HEK293 (cell line): ENCODE measurements at regions not wholly inside any gene's neighbourhood (a gene's known extent, or its start where the extent isn't known, plus 50 kb on each side); places are given as distances from the start of the nearest gene placed in this dataset.

Experiments used
- ATF2 ChIP-seq: fragments of 450-650 bp; formaldehyde crosslinking; IDR thresholded peaks from 2 replicates; pipeline ENCODE4 v1.5.1; 2016; ENCODE audit warnings: missing biosample characterization, missing genetic modification characterization, low read depth
- CTCF ChIP-seq: fragments of 450-650 bp; formaldehyde crosslinking; IDR thresholded peaks from 2 replicates; pipeline ENCODE4 v1.5.1; 2016; ENCODE audit warnings: missing biosample characterization, missing genetic modification characterization
- OVOL3 ChIP-seq: fragments of 450-650 bp; formaldehyde crosslinking; IDR thresholded peaks from 2 replicates; pipeline ENCODE4 v1.5.1; 2016; ENCODE audit warnings: missing biosample characterization, missing genetic modification characterization
- PATZ1 ChIP-seq: fragments of 450-650 bp; formaldehyde crosslinking; IDR thresholded peaks from 2 replicates; pipeline ENCODE4 v1.5.1; 2016; ENCODE audit warnings: missing biosample characterization, missing genetic modification characterization
- TCF7L2 ChIP-seq: IDR thresholded peaks from 2 replicates; pipeline ENCODE4 v1.6.1; 2011; ENCODE audit warnings: low read depth, mild to moderate bottlenecking, inconsistent platforms, low read length, moderate library complexity, borderline replicate concordance
- YY1 ChIP-seq: fragments of 450-650 bp; formaldehyde crosslinking; IDR thresholded peaks from 2 replicates; pipeline ENCODE4 v1.5.1; 2018; ENCODE audit warnings: missing biosample characterization, missing genetic modification characterization
- ZBTB26 ChIP-seq: fragments of 450-650 bp; formaldehyde crosslinking; optimal IDR thresholded peaks from 2 replicates; pipeline ENCODE3; 2016; ENCODE audit warnings: missing biosample characterization, mild to moderate bottlenecking, missing genetic modification characterization
- ZNF24 ChIP-seq: fragments of 450-650 bp; formaldehyde crosslinking; IDR thresholded peaks from 2 replicates; pipeline ENCODE4 v1.5.1; 2016; ENCODE audit warnings: missing biosample characterization, missing genetic modification characterization
- ZNF274 ChIP-seq, 2 experiments: fragments of 200-500 bp in 1 of 2; fragments of 450-650 bp in 1 of 2; sonication (Bioruptor generic) in 1 of 2; formaldehyde crosslinking in 1 of 2; IDR thresholded peaks; 2 replicates each; pipeline versions ENCODE4 v1.5.1 to v1.6.1; 2014 to 2016; ENCODE audit warnings: borderline replicate concordance in 1 of 2, inconsistent platforms in 1 of 2, low read length in 1 of 2, missing biosample characterization in 1 of 2, missing genetic modification characterization in 1 of 2
- ZNF530 ChIP-seq: fragments of 450-650 bp; formaldehyde crosslinking; IDR thresholded peaks from 2 replicates; pipeline ENCODE4 v1.5.1; 2016; ENCODE audit warnings: low read depth, missing biosample characterization, missing genetic modification characterization

GRCh38 chr11:97000481-97000880 is 610.7 kb downstream of the JRKL start:
- TF ChIP-seq ZNF274 (IDR thresholded peaks at IDR 0.05; ENCODE audit: low read length) (no peak), ZNF274 (tag by site-specific recombination; IDR thresholded peaks at IDR 0.05; ENCODE audit: borderline replicate concordance) (no peak), ZNF530 (tag by site-specific recombination) (no peak), ZBTB26 (tag by site-specific recombination) (no peak), OVOL3 (no peak), ATF2 (no peak), ZNF24 (tag by site-specific recombination) (no peak), CTCF (tag by site-specific recombination) (no peak), TCF7L2 (no peak), YY1 (tag by site-specific recombination) (no peak), PATZ1 (no peak)
